K562 (cell line): ENCODE measurements at regions not wholly inside any gene's neighbourhood (a gene's known extent, or its start where the extent isn't known, plus 50 kb on each side); places are given as distances from the start of the nearest gene placed in this dataset.

Source experiments
- ATF7 ChIP-seq: fragments of 450-650 bp; IDR thresholded peaks from 2 replicates; pipeline ENCODE4 v1.7.1; 2014; ENCODE audit warnings: mild to moderate bottlenecking, moderate library complexity
- BRD4 ChIP-seq: fragments of 200-600 bp; sonication (generic); IDR thresholded peaks from 2 replicates; pipeline ENCODE4 v1.6.1; 2017; ENCODE audit warnings: inconsistent platforms
- CHAMP1 ChIP-seq: fragments of 450-650 bp; IDR thresholded peaks from 2 replicates; pipeline ENCODE4 v1.6.1; 2016; ENCODE audit warnings: mild to moderate bottlenecking
- DIDO1 ChIP-seq: fragments of 450-650 bp; IDR thresholded peaks from 2 replicates; pipeline ENCODE4 v1.6.1; 2016; ENCODE audit warnings: low read depth, missing biosample characterization, missing genetic modification characterization
- ERF ChIP-seq: fragments of 450-650 bp; formaldehyde crosslinking; IDR thresholded peaks from 2 replicates; pipeline ENCODE4 v1.4.0; 2020; ENCODE audit warnings: mild to moderate bottlenecking, mixed read lengths
- FOXK2 ChIP-seq, 2 experiments: fragments of 450-650 bp; IDR thresholded peaks in 1 of 2; conservative IDR thresholded peaks in 1 of 2; 2 replicates each; pipeline ENCODE4 v1.6.1; 2016; ENCODE audit warnings: low read depth in 2 of 2, mild to moderate bottlenecking in 1 of 2
- FOXM1 ChIP-seq, 2 experiments: fragments of 450-650 bp in 1 of 2; sonication (generic) in 1 of 2; formaldehyde crosslinking in 1 of 2; IDR thresholded peaks; 2 replicates each; pipeline versions ENCODE4 v1.6.1 to v1.9.0; 2017 to 2022; ENCODE audit warnings: low read depth in 2 of 2, mild to moderate bottlenecking in 2 of 2, missing genetic modification reagents in 1 of 2, moderate library complexity in 1 of 2
- GABPB1 ChIP-seq: sonication (generic); formaldehyde crosslinking; IDR thresholded peaks from 2 replicates; pipeline ENCODE4 v1.8.0; 2022; ENCODE audit warnings: mild to moderate bottlenecking, missing genetic modification reagents
- HMGXB4 ChIP-seq: sonication (generic); formaldehyde crosslinking; IDR thresholded peaks from 2 replicates; pipeline ENCODE4 v1.8.1; 2023; ENCODE audit warnings: mild to moderate bottlenecking, missing genetic modification reagents
- KAT7 ChIP-seq: sonication (generic); formaldehyde crosslinking; IDR thresholded peaks from 2 replicates; pipeline ENCODE4 v1.8.0; 2022; ENCODE audit warnings: missing genetic modification reagents, mild to moderate bottlenecking, borderline replicate concordance
- KDM1A ChIP-seq, 2 experiments: fragments of 450-650 bp; IDR thresholded peaks; 2 replicates each; pipeline ENCODE4 v1.6.1; 2016; ENCODE audit warnings: mild to moderate bottlenecking in 2 of 2
- KLF16 ChIP-seq: IDR thresholded peaks from 2 replicates; pipeline ENCODE4 v1.6.1; 2016; ENCODE audit warnings: antibody characterized with exemption
- MAFK ChIP-seq: IDR thresholded peaks from 2 replicates; pipeline ENCODE4 v1.6.1; 2011; ENCODE audit warnings: low read length, improper control_type of control experiment
- MBD2 ChIP-seq: sonication (generic); IDR thresholded peaks from 2 replicates; pipeline ENCODE4 v1.6.1; 2016; ENCODE audit warnings: low read depth, borderline replicate concordance
- MCM7 ChIP-seq, 2 experiments: fragments of 450-650 bp; IDR thresholded peaks; 2 replicates each; pipeline ENCODE4 v1.6.1; 2016 to 2018
- MEIS2 ChIP-seq: fragments of 450-650 bp; IDR thresholded peaks from 2 replicates; pipeline ENCODE4 v1.6.1; 2014; ENCODE audit warnings: mild to moderate bottlenecking; ENCODE audit not compliant: partially characterized antibody
- NCOA6 ChIP-seq: fragments of 450-650 bp; IDR thresholded peaks from 2 replicates; pipeline ENCODE4 v1.6.1; 2017; ENCODE audit warnings: mild to moderate bottlenecking
- NCOR1 ChIP-seq: fragments of 450-650 bp; IDR thresholded peaks from 2 replicates; pipeline ENCODE4 v1.6.1; 2016; ENCODE audit warnings: mild to moderate bottlenecking, moderate library complexity
- NFRKB ChIP-seq: fragments of 450-650 bp; IDR thresholded peaks from 2 replicates; pipeline ENCODE4 v1.6.1; 2016; ENCODE audit warnings: low read depth
- PKNOX1 ChIP-seq: fragments of 450-650 bp; IDR thresholded peaks from 2 replicates; pipeline ENCODE4 v1.6.1; 2016
- SETDB1 ChIP-seq: IDR thresholded peaks from one replicate; pipeline ENCODE4 v1.6.1; 2012; ENCODE audit warnings: low read length, control low read depth, inconsistent platforms
- SMARCA4 ChIP-seq: fragments of 450-650 bp; IDR thresholded peaks from 2 replicates; pipeline ENCODE4 v1.6.1; 2016
- SREBF2 ChIP-seq: sonication (generic); formaldehyde crosslinking; IDR thresholded peaks from 2 replicates; pipeline ENCODE4 v1.4.0; 2020; ENCODE audit warnings: mild to moderate bottlenecking, missing genetic modification reagents
- VEZF1 ChIP-seq: fragments of 200-800 bp; sonication (Bioruptor generic); IDR thresholded peaks from 2 replicates; pipeline ENCODE4 v1.6.1; 2017; ENCODE audit warnings: missing genetic modification characterization, missing compliant biosample characterization
- ZNF197 ChIP-seq: fragments of 200-800 bp; sonication (Bioruptor generic); IDR thresholded peaks from 2 replicates; pipeline ENCODE4 v1.6.1; 2016; ENCODE audit warnings: low read depth, missing genetic modification characterization, missing compliant biosample characterization
- ZNF766 ChIP-seq: fragments of 200-800 bp; sonication (Bioruptor generic); conservative IDR thresholded peaks from 2 replicates; pipeline ENCODE4 v1.6.1; 2016; ENCODE audit warnings: missing genetic modification characterization, missing compliant biosample characterization

GRCh38 chr7:81209059-81209458 lies 290.2 kb upstream of the SEMA3C start (continued):
- TF ChIP-seq DIDO1 (0 out of 2 replicates have a peak, but pooled peaks have one; percentile 15), PKNOX1 (peak; percentile 50; the same call in 1 of the 2 replicates), BRD4 (no peak), ATF7 (peak; percentile 32; the same call in 1 of the 2 replicates), NFRKB (0 out of 2 replicates have a peak, but pooled peaks have one; percentile 47), KAT7 (CRISPR knock-in tag) (no peak), ERF (CRISPR knock-in tag) (no peak), FOXK2 (conservative IDR thresholded peaks at IDR 0.05 in 1 of 2, IDR thresholded peaks at IDR 0.05 in 1 of 2; ENCODE audit: low read depth in 2 of 2) (0 out of 4 replicates have a peak, but pooled peaks of 1 of the 2 experiments have one; percentile 31), HMGXB4 (CRISPR knock-in tag) (no peak), SMARCA4 (peak; percentile 77), NCOA6 (no peak), KLF16 (peak; percentile 60), SETDB1 (no peak), NCOR1 (peak; percentile 70), MBD2 (0 out of 2 replicates have a peak, but pooled peaks have one; percentile 18), MEIS2 (peak; percentile 55), VEZF1 (CRISPR knock-in tag) (peak; percentile 45; the same call in 1 of the 2 replicates), FOXM1 (IDR thresholded peaks at IDR 0.05; ENCODE audit: low read depth) (peak; percentile 61), FOXM1 (CRISPR knock-in tag; IDR thresholded peaks at IDR 0.05; ENCODE audit: low read depth) (no peak), GABPB1 (no peak), MCM7 (IDR thresholded peaks at IDR 0.05) (no peak), CHAMP1 (peak; percentile 41; the same call in 1 of the 2 replicates), ZNF766 (CRISPR knock-in tag) (peak; percentile 88), SREBF2 (CRISPR knock-in tag) (no peak), ZNF197 (CRISPR knock-in tag) (0 out of 2 replicates have a peak, but pooled peaks have one; percentile 21), KDM1A (IDR thresholded peaks at IDR 0.05) (peak in 1 of 2 experiments; percentile 28; a peak in 1 of 4 replicates), MAFK (peak; percentile 56; the same call in 1 of the 2 replicates)
